HUES48 (cell line): ENCODE measurements at regions not wholly inside any gene's neighbourhood (a gene's known extent, or its start where the extent isn't known, plus 50 kb on each side); places are given as distances from the start of the nearest gene placed in this dataset.

Experiments used
- H3K27ac ChIP-seq: one replicate; pipeline ENCODE4 v1.7.0; 2013; ENCODE audit warnings: low read depth, low read length, inconsistent platforms
- H3K27me3 ChIP-seq: 2 replicates; pipeline ENCODE4 v1.6.1; 2013; ENCODE audit warnings: mild to moderate bottlenecking, low read length; ENCODE audit not compliant: control insufficient read depth, insufficient read depth
- H3K36me3 ChIP-seq: 2 replicates; pipeline ENCODE4 v1.6.1; 2013; ENCODE audit warnings: low read length; ENCODE audit not compliant: control insufficient read depth, insufficient read depth
- H3K4me1 ChIP-seq: 2 replicates; pipeline ENCODE4 v1.6.1; 2013; ENCODE audit warnings: mild to moderate bottlenecking, low read length; ENCODE audit not compliant: control insufficient read depth, insufficient read depth
- H3K4me3 ChIP-seq: 2 replicates; pipeline ENCODE4 v1.5.1; 2013; ENCODE audit warnings: mild to moderate bottlenecking, low read depth, low read length
- H3K9ac ChIP-seq: 2 replicates; pipeline ENCODE4 v1.6.1; 2013; ENCODE audit warnings: mild to moderate bottlenecking, low read depth, low read length, moderate library complexity
- H3K9me3 ChIP-seq: 2 replicates; pipeline ENCODE4 v1.6.1; 2013; ENCODE audit warnings: low read length; ENCODE audit not compliant: control insufficient read depth, insufficient read depth

DNA sequence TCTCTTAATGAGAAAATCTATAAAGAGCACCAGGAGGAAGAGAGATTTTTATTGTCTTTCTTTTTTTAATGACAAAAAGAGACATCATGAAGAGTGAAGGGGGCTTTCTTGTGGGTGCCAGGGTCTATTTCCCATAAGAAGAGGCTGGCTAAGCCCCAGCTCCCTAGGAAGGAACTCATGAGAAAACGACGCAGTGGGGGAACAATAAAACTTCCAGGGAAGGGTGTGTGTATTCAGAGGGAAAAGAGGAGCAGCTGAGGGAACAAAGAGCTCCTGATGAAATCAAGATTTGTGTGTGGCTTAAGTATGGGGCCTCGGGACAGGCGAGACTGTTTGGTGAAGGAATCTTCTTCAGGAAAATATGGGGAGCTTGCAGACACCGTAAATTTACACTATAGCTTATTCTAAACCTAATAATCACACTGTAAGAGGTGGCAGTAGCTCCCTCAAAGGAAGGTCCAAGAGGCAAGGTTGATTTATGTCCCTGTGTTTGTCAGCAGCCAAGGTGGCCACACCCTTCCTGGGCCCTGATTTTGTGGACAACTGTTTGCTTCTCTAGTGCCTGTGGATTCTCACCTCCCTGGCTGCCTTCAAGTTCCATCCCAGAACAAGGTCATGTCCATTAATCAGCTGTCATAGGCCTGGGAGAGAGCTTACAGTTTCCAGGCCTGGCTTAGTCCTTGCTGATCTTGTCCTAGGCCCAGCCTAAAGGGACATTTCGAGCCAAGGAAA, 615.7 kb downstream of the INSC start:
- H3K27me3 ChIP-seq, result no peaks in the 10 kb centered on the region
- H3K4me1 ChIP-seq, result peaks cover 10% of the 10 kb centered on the region
- H3K4me3 ChIP-seq, result no peak overlapping the region
- H3K27ac ChIP-seq, result peak overlapping the region; percentile 40
- H3K9me3 ChIP-seq, result no peaks in the 10 kb centered on the region
- H3K36me3 ChIP-seq, result no peaks in the 10 kb centered on the region
- H3K9ac ChIP-seq, result no peak overlapping the region

DNA sequence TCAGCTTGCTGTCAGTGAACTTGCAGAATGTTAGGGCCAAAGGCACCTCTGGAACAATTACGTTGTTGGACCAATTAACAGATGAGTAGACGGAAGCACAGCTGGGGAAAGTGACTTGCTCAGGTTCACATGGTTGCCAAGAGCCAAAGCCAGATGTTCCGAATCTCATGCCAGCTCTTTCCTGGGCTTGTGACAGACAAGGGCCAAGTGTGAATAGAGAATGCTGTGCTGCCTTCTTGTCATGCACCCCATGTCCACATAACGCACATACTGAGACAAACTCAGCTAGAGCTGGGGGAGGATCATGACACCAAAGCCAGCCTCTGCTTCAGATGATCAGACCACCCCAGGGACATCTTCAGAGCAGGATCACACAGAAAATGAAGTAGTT, 616.3 kb downstream of the INSC start:
- H3K4me1 ChIP-seq, result peaks cover 10% of the 10 kb centered on the region
- H3K4me3 ChIP-seq, result no peak overlapping the region
- H3K27me3 ChIP-seq, result no peaks in the 10 kb centered on the region
- H3K9ac ChIP-seq, result no peak overlapping the region
- H3K36me3 ChIP-seq, result no peaks in the 10 kb centered on the region
- no peaks in the 10 kb centered on the region for H3K9me3 ChIP-seq
- H3K27ac ChIP-seq, result no peak overlapping the region

DNA sequence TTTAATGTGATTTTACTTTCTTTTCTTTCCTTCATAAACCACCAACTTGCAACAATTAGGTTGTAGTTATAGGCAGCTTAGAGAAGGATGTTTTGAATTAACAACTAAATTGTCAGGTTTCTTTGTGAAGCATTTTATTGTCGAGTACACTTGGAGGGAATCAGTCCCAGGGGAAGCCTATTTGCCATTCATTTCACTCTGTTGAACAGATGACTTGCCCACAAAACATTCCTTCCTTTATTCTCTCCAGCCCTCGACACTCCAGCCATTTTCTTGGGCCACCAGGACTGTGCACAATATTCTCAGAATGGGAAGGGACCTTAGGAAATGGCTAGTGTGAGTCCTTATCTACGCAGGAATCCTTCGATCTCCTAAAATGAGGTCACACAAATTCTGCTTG, 620.6 kb downstream of the SOX6 start:
- Histone ChIP-seq H3K4me1 (no peaks in the 10 kb centered on the region), H3K27me3 (no peaks in the 10 kb centered on the region), H3K36me3 (no peaks in the 10 kb centered on the region), H3K9me3 (no peaks in the 10 kb centered on the region), H3K4me3 (no peak overlapping the region), H3K27ac (no peak overlapping the region), H3K9ac (no peak overlapping the region)

DNA sequence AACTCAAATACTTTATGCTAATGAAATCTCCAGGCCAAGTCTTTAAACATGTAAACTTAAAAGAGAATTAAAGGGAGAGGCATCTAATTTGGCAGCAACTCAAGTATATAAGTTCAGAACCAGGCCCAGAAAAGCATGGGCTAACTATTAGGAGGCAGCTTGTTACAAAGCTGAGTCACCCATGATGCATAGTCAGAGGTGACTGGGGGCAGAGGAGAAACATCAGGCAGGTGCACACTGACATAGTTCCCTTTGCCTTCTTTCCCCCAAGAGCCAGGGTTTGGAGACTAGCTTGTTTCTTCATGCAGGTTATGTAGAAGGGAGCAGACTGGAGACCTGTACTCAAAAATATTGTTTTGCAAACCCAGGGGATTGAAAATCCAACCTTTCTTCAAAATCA, 619.0 kb downstream of the SOX6 start:
- Histone ChIP-seq H3K27ac (no peak overlapping the region), H3K27me3 (no peaks in the 10 kb centered on the region), H3K9ac (no peak overlapping the region), H3K36me3 (no peaks in the 10 kb centered on the region), H3K9me3 (no peaks in the 10 kb centered on the region), H3K4me3 (no peak overlapping the region), H3K4me1 (no peaks in the 10 kb centered on the region)

DNA sequence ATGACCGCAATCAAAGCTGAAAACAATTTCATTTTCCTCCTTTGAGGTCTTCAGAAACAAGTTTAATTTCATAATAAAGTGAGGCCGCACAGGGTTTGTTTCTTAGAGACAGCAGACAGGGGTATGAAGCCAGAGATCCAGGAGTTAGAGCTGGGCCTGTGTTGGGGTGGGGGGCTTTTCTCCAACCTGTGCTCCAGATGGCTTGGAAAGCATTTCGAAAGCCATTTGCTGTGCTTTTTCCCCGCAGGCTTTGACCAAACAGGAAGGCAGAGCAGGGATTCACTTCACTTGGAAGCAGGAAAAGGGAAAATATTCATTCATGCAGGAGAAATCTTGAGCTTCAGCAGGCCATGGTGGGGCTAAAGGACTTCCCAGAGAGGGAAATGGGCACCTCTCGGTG, 617.4 kb downstream of the SOX6 start:
- Histone ChIP-seq H3K27me3 (no peaks in the 10 kb centered on the region), H3K27ac (no peak overlapping the region), H3K4me3 (no peak overlapping the region), H3K36me3 (no peaks in the 10 kb centered on the region), H3K9ac (no peak overlapping the region), H3K9me3 (no peaks in the 10 kb centered on the region), H3K4me1 (no peaks in the 10 kb centered on the region)

DNA sequence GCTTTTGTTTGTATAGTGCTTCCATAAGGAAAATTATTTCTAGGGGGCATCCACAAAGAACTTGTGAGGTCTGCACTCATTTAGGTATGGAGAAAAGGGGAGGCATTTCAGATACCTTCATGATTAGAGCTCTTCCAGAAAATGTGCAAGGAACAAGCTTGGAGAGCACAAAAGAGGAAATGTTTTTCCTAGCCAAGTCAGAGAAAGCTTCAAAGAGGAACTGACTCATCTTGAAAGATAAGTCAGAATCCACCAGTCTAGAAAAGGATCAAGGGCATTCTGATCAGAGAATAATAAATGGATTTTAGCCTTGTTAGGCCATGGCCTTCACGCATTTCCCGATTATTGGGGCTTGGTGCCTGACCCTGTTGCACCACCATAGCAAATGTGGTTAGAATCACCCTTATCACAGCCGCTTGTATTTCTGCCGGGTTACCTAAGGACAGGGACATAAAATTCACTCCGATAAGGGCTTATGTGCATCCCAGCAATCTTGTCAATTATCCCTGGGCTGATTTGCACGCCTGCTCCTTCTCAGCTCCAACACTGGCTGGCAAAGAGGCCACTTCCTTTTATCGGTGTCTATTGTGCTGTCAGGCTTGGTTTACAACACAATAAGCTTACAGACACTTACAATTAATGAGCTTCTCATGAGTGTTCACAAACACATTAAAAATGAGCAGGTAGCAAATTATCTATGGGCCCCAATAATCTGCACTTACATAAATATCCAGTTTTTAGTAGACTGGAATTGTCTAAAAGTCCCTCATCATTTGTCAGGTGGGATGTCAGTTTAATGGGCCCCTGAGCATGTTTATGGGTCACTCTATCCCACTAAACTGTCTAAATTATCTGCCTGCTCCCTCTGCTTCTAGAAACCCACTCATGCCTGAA, 613.5 kb downstream of the SOX6 start:
- Histone ChIP-seq H3K9me3 (no peaks in the 10 kb centered on the region), H3K36me3 (no peaks in the 10 kb centered on the region), H3K4me3 (no peak overlapping the region), H3K27ac (no peak overlapping the region), H3K4me1 (no peaks in the 10 kb centered on the region), H3K9ac (no peak overlapping the region), H3K27me3 (no peaks in the 10 kb centered on the region)

DNA sequence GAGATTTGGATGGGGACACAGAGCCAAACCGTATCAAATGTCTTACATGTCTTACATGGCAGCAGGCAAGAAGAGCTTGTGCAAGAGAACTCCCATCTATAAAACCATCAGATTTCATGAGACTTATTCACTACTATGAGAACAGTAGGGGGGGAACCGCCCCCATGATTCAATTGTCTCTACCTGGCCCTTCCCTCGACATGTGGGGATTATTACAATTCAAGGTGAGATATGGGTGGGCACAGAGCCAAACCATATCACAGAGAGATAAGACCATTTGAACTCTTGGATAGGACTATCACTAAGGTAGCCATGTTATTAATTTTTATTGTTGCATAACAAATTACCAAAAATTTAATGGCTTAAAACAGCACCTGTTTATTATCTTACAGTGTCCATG, 611.7 kb downstream of the SOX6 start:
- Histone ChIP-seq H3K9me3 (no peaks in the 10 kb centered on the region), H3K9ac (no peak overlapping the region), H3K36me3 (no peaks in the 10 kb centered on the region), H3K4me1 (no peaks in the 10 kb centered on the region), H3K27me3 (no peaks in the 10 kb centered on the region), H3K27ac (no peak overlapping the region), H3K4me3 (no peak overlapping the region)

DNA sequence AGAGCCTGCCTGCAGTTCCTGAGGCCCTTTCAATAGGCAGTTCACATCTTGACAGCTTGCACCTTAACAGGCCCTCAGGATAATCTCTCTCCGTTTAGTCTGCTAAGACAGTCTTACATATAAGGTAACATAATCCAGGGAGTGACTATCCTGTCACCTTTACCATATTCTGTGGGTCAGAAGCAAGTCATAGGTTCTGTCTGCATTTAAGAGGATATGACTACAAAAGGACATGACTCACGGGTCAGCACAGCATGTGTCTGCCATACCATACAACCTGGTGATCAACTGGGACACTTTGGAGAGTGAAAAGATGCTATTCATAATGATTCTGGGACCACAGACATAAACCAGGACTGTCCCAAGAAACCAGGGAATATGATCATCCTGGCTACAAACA, 611.1 kb downstream of the SOX6 start:
- Histone ChIP-seq H3K9ac (no peak overlapping the region), H3K27ac (no peak overlapping the region), H3K4me3 (no peak overlapping the region), H3K4me1 (no peaks in the 10 kb centered on the region), H3K9me3 (no peaks in the 10 kb centered on the region), H3K36me3 (no peaks in the 10 kb centered on the region), H3K27me3 (no peaks in the 10 kb centered on the region)

DNA sequence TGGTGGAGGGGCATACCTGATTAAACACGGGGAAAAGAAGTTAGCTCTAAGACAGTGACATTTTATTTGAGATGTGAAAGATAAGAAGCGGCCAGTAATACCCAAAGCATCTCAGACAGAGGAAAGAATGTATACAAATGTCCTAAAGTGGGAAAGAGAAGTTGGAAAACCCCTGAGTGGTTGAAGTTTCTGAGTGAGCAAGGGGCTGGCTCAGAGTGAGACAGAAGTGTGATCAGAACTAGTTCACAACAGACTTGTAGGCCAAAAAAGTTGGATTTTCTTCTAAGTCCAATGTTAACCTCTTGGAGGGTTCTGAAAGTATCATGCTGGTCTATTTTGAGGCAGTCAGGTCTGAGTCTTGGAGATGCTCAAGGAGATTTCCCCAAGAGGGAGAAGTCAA, 608.7 kb downstream of the SOX6 start:
- H3K9ac ChIP-seq, result no peak overlapping the region
- H3K4me3 ChIP-seq, result no peak overlapping the region
- H3K9me3 ChIP-seq, result no peaks in the 10 kb centered on the region
- no peaks in the 10 kb centered on the region for H3K27me3 ChIP-seq
- no peaks in the 10 kb centered on the region for H3K4me1 ChIP-seq
- H3K27ac ChIP-seq, result no peak overlapping the region
- no peaks in the 10 kb centered on the region for H3K36me3 ChIP-seq

DNA sequence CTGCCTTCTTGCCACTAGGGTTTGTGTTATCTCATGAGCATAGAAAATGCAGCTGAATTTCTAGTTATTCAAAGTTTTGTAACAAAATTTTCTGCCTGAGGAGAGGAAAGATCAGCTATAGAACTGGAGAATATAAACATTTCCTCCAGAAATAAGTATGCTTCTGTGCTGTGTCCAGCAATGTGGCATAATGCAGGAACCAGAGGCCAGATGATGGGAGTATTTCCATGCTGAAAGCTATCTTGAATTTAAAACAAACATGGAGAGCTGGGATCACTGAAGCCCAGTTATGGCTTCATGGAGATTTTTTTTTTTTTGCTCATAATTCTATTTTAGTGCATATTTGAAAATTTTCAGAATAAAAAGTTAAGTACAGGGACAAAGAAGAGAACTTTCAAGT, 608.2 kb downstream of the SOX6 start:
- Histone ChIP-seq H3K4me3 (no peak overlapping the region), H3K4me1 (no peaks in the 10 kb centered on the region), H3K27ac (no peak overlapping the region), H3K27me3 (no peaks in the 10 kb centered on the region), H3K9me3 (no peaks in the 10 kb centered on the region), H3K9ac (no peak overlapping the region), H3K36me3 (no peaks in the 10 kb centered on the region)

DNA sequence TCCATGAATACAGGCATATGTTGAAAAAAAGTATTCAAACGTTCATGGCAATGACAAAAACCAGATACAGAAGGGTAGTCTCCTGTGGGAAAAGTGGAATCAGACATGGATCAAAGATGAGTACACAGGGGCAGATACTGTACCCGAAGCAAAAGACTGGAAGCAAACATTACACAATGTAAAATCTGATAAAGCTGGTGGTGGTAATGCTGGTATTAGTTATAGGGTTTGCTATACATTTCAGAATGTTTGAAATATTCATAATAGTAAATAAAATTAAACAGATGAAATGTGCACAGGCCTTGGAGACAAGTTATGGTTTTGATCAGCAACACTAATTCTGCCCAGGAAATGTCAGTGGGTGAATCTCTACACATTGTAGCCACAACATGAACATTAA, 607.6 kb downstream of the SOX6 start:
- no peaks in the 10 kb centered on the region for H3K36me3 ChIP-seq
- H3K4me3 ChIP-seq, result no peak overlapping the region
- no peaks in the 10 kb centered on the region for H3K27me3 ChIP-seq
- H3K9me3 ChIP-seq, result no peaks in the 10 kb centered on the region
- H3K9ac ChIP-seq, result no peak overlapping the region
- H3K4me1 ChIP-seq, result no peaks in the 10 kb centered on the region
- no peak overlapping the region for H3K27ac ChIP-seq
